ENCODE measurements at regions not wholly inside any gene's neighbourhood (a gene's known extent, or its start where the extent isn't known, plus 50 kb on each side); places are given as distances from the start of the nearest gene placed in this dataset.

GRCh38 chr19:30722761-30723160 lies 350.6 kb downstream of the ZNF536 start:
- TF ChIP-seq CTCF (IDR thresholded peaks at IDR 0.05) (no peak), POLR2A (IDR thresholded peaks at IDR 0.05) (no peak), POLR2AphosphoS5 (IDR thresholded peaks at IDR 0.05) (no peak)

Data from prostate gland (tissue), 2 donors.